Activated CD8-positive, alpha-beta T cell treated with anti-CD3 and anti-CD28 coated beads, Interleukin-2, amount 10 ng/mL, durations not matched to agents 7 days and 5 days (primary cell): ENCODE measurements at regions not wholly inside any gene's neighbourhood (a gene's known extent, or its start where the extent isn't known, plus 50 kb on each side); places are given as distances from the start of the nearest gene placed in this dataset.
"Not testable (repeated sequence)": the region's sequence is repeated elsewhere in the genome, so short reads cannot be mapped to it uniquely, and the experiment has no call there.

Experiments used
- ATAC-seq: fragments of 150-1000 bp; cut with Tn5 transposase; one replicate; pipeline ENCODE4 v1.10.0; 2021; ENCODE audit warnings: moderate library complexity
- CTCF ChIA-PET: fragments of 350-600 bp; sonication (Branson Sonifier 250); formaldehyde crosslinking; loops from one replicate; lab custom pipeline; 2021; ENCODE audit warnings: antibody characterized with exemption; lab: Charles Lee
- POLR2A ChIA-PET: fragments of 350-600 bp; sonication (Branson Sonifier 250); formaldehyde crosslinking; loops from one replicate; lab custom pipeline; 2021; ENCODE audit warnings: antibody characterized with exemption; lab: Charles Lee
- DNase-seq: peaks from one replicate; pipeline ENCODE4 v3.0.0-alpha.2; 2020
- H3K27ac Mint-ChIP-seq: one replicate; pipeline ENCODE4 v1.8.0; 2021; ENCODE audit warnings: mild to moderate bottlenecking, mixed read lengths
- H3K27me3 Mint-ChIP-seq: one replicate; pipeline ENCODE4 v1.8.0; 2021; ENCODE audit warnings: low read depth, mixed read lengths
- H3K36me3 Mint-ChIP-seq: one replicate; pipeline ENCODE4 v1.8.0; 2021; ENCODE audit warnings: low read depth, mixed read lengths
- H3K4me1 Mint-ChIP-seq: one replicate; pipeline ENCODE4 v1.8.0; 2021; ENCODE audit warnings: low read depth, mixed read lengths
- H3K4me3 Mint-ChIP-seq: one replicate; pipeline ENCODE4 v1.8.0; 2021; ENCODE audit warnings: mild to moderate bottlenecking, mixed read lengths
- H3K9me3 Mint-ChIP-seq: one replicate; pipeline ENCODE4 v1.8.0; 2022; ENCODE audit warnings: mixed read lengths; ENCODE audit not compliant: insufficient read depth

- DNase-seq = no peak
- Mint-ChIP-seq H3K4me1 (no peaks in the 10 kb centered on the region), H3K4me3 (no peak overlapping the region), H3K9me3 (no peaks in the 10 kb centered on the region), H3K27me3 (no peaks in the 10 kb centered on the region), H3K36me3 (no peaks in the 10 kb centered on the region), H3K27ac (no peak overlapping the region)
- POLR2A ChIA-PET = no interaction called here
- CTCF ChIA-PET = no interaction called here
- ATAC-seq = no peak
Measured at GRCh38 chr10:35940141-35941041, 298.3 kb upstream of the FZD8 start.

- DNase-seq (no peak), ATAC-seq (no peak)
- ChIA-PET POLR2A (no interaction called here), CTCF (no interaction called here)
- no peaks in the 10 kb centered on the region for H3K27me3 Mint-ChIP-seq
- H3K4me3 Mint-ChIP-seq = no peak overlapping the region
- no peaks in the 10 kb centered on the region for H3K9me3 Mint-ChIP-seq
- H3K27ac Mint-ChIP-seq = no peak overlapping the region
- no peaks in the 10 kb centered on the region for H3K4me1 Mint-ChIP-seq
- no peaks in the 10 kb centered on the region for H3K36me3 Mint-ChIP-seq
Measured at GRCh38 chr10:35938160-35938559, 296.1 kb upstream of the FZD8 start.

- no peak for ATAC-seq
- Mint-ChIP-seq H3K27me3 (no peaks in the 10 kb centered on the region), H3K9me3 (no peaks in the 10 kb centered on the region)
Measured at GRCh38 chr10:35937546-35937945, 295.4 kb upstream of the FZD8 start.

GRCh38 chr10:35934642-35934995, 292.5 kb upstream of the FZD8 start:
- no peaks in the 10 kb centered on the region for H3K27me3 Mint-ChIP-seq
- H3K36me3 Mint-ChIP-seq = no peaks in the 10 kb centered on the region
- ChIA-PET CTCF (no interaction called here), POLR2A (no interaction called here)
- no peaks in the 10 kb centered on the region for H3K9me3 Mint-ChIP-seq
- H3K4me3 Mint-ChIP-seq = no peak overlapping the region
- no peaks in the 10 kb centered on the region for H3K4me1 Mint-ChIP-seq
- ATAC-seq (no peak), DNase-seq (no peak)
- H3K27ac Mint-ChIP-seq = no peak overlapping the region

More at GRCh38 chr10:35937546-35937945, 295.4 kb upstream of the FZD8 start:
- Mint-ChIP-seq H3K27ac (no peak overlapping the region), H3K4me3 (no peak overlapping the region), H3K36me3 (no peaks in the 10 kb centered on the region), H3K4me1 (no peaks in the 10 kb centered on the region)
- ChIA-PET CTCF (no interaction called here), POLR2A (no interaction called here)
- no peak for DNase-seq

- ChIA-PET POLR2A (no interaction called here), CTCF (no interaction called here)
- H3K36me3 Mint-ChIP-seq = no peaks in the 10 kb centered on the region
- ATAC-seq = no peak
- H3K4me3 Mint-ChIP-seq = no peak overlapping the region
- H3K27me3 Mint-ChIP-seq = no peaks in the 10 kb centered on the region
- H3K27ac Mint-ChIP-seq = no peak overlapping the region
- DNase-seq = no peak
- H3K9me3 Mint-ChIP-seq = no peaks in the 10 kb centered on the region
- H3K4me1 Mint-ChIP-seq = no peaks in the 10 kb centered on the region
Measured at GRCh38 chr10:35933940-35934641, 292.0 kb upstream of the FZD8 start.

GRCh38 chr10:35933491-35933890, 291.4 kb upstream of the FZD8 start:
- H3K27ac Mint-ChIP-seq = no peak overlapping the region
- no peaks in the 10 kb centered on the region for H3K9me3 Mint-ChIP-seq
- no peaks in the 10 kb centered on the region for H3K4me1 Mint-ChIP-seq
- no peak for DNase-seq
- no peak overlapping the region for H3K4me3 Mint-ChIP-seq
- ChIA-PET CTCF (no interaction called here), POLR2A (no interaction called here)
- no peaks in the 10 kb centered on the region for H3K27me3 Mint-ChIP-seq
- ATAC-seq = no peak
- H3K36me3 Mint-ChIP-seq = no peaks in the 10 kb centered on the region

GRCh38 chr10:35929962-35930361, 287.9 kb upstream of the FZD8 start:
- H3K27me3 Mint-ChIP-seq, H3K36me3 Mint-ChIP-seq, H3K9me3 Mint-ChIP-seq, DNase-seq, CTCF ChIA-PET, H3K4me3 Mint-ChIP-seq, POLR2A ChIA-PET, H3K4me1 Mint-ChIP-seq, ATAC-seq, H3K27ac Mint-ChIP-seq: not testable (repeated sequence)

GRCh38 chr10:35928748-35929147, 286.7 kb upstream of the FZD8 start:
- Mint-ChIP-seq H3K4me3 (no peak overlapping the region), H3K27me3 (no peaks in the 10 kb centered on the region), H3K4me1 (no peaks in the 10 kb centered on the region), H3K36me3 (no peaks in the 10 kb centered on the region), H3K27ac (no peak overlapping the region), H3K9me3 (no peaks in the 10 kb centered on the region)
- no peak for DNase-seq
- ATAC-seq = no peak
- ChIA-PET POLR2A (no interaction called here), CTCF (no interaction called here)

- Mint-ChIP-seq H3K27me3 (no peaks in the 10 kb centered on the region), H3K4me1 (no peaks in the 10 kb centered on the region), H3K27ac (no peak overlapping the region), H3K9me3 (no peaks in the 10 kb centered on the region), H3K36me3 (no peaks in the 10 kb centered on the region), H3K4me3 (no peak overlapping the region)
- CTCF ChIA-PET = no interaction called here
- DNase-seq (no peak), ATAC-seq (no peak)
- POLR2A ChIA-PET = no interaction called here
Measured at GRCh38 chr10:35927990-35928488, 285.9 kb upstream of the FZD8 start.

- no peaks in the 10 kb centered on the region for H3K36me3 Mint-ChIP-seq
- no peaks in the 10 kb centered on the region for H3K27me3 Mint-ChIP-seq
- ChIA-PET POLR2A (no interaction called here), CTCF (no interaction called here)
- H3K9me3 Mint-ChIP-seq = no peaks in the 10 kb centered on the region
- ATAC-seq (no peak), DNase-seq (no peak)
- H3K27ac Mint-ChIP-seq = no peak overlapping the region
- H3K4me1 Mint-ChIP-seq = no peaks in the 10 kb centered on the region
- H3K4me3 Mint-ChIP-seq = no peak overlapping the region
Measured at GRCh38 chr10:35927341-35927740, 285.2 kb upstream of the FZD8 start.

GRCh38 chr10:35926846-35927245, 284.8 kb upstream of the FZD8 start:
- Mint-ChIP-seq H3K4me3 (no peak overlapping the region), H3K27me3 (no peaks in the 10 kb centered on the region), H3K4me1 (no peaks in the 10 kb centered on the region), H3K27ac (no peak overlapping the region), H3K9me3 (no peaks in the 10 kb centered on the region), H3K36me3 (no peaks in the 10 kb centered on the region)
- ChIA-PET POLR2A (no interaction called here), CTCF (no interaction called here)
- no peak for DNase-seq
- ATAC-seq = no peak

GRCh38 chr10:35925493-35925892, 283.4 kb upstream of the FZD8 start:
- DNase-seq = no peak
- Mint-ChIP-seq H3K36me3 (no peaks in the 10 kb centered on the region), H3K4me1 (no peaks in the 10 kb centered on the region), H3K27me3 (no peaks in the 10 kb centered on the region), H3K4me3 (no peak overlapping the region), H3K9me3 (no peaks in the 10 kb centered on the region), H3K27ac (no peak overlapping the region)
- POLR2A ChIA-PET = no interaction called here
- CTCF ChIA-PET = no interaction called here
- ATAC-seq = no peak
